ENCODE measurements at regions not wholly inside any gene's neighbourhood (a gene's known extent, or its start where the extent isn't known, plus 50 kb on each side); places are given as distances from the start of the nearest gene placed in this dataset.

- Mint-ChIP-seq H3K36me3 (ENCODE audit: low read depth) (no peaks in the 10 kb centered on the region), H3K27me3 (no peaks in the 10 kb centered on the region), H3K4me3 (no peak overlapping the region), H3K27ac (no peak overlapping the region), H3K4me1 (peaks cover 18% of the 10 kb centered on the region), H3K9me3 (ENCODE audit: low read depth) (no peaks in the 10 kb centered on the region)
- ATAC-seq (no peak), DNase-seq (no peak)
- CTCF ChIA-PET, result interaction anchor here (0.6 to 1.6 kb wide), 4 partner anchors 18 to 172 kb away, joined by 3 to 15 read pairs (median 3); no protein-coding TSS in a partner anchor
- POLR2A ChIA-PET, result no interaction called here
- intact Hi-C loops (cut with DNase I, micrococcal nuclease), result no loop called here
These were observed 243.7 kb downstream of the PIK3R1 start for GRCh38 chr5:68459093-68459809.

GRCh38 chr5:68459810-68460139 lies 244.2 kb downstream of the PIK3R1 start:
- no peak for ATAC-seq
- ChIA-PET CTCF (interaction anchor here (1.6 kb wide), 1 partner anchor 173 kb away, joined by 15 read pairs; no protein-coding TSS in a partner anchor), POLR2A (no interaction called here)

GRCh38 chr5:68460147-68460798 lies 244.7 kb downstream of the PIK3R1 start:
- POLR2A ChIA-PET, result no interaction called here
- H3K4me1 Mint-ChIP-seq, result peaks cover 18% of the 10 kb centered on the region

More at GRCh38 chr5:68459810-68460139, 244.2 kb downstream of the PIK3R1 start:
- no peak for DNase-seq
- Mint-ChIP-seq H3K4me3 (no peak overlapping the region), H3K27me3 (no peaks in the 10 kb centered on the region), H3K4me1 (peaks cover 18% of the 10 kb centered on the region), H3K9me3 (ENCODE audit: low read depth) (no peaks in the 10 kb centered on the region), H3K36me3 (ENCODE audit: low read depth) (no peaks in the 10 kb centered on the region), H3K27ac (no peak overlapping the region)
- intact Hi-C loops (cut with DNase I, micrococcal nuclease), result loop anchor here (1.0 to 2.0 kb wide), 2 partner anchors 173 to 1213 kb away; no protein-coding TSS in a partner anchor

GRCh38 chr5:68463606-68464005 lies 248.1 kb downstream of the PIK3R1 start:
- no peak for ATAC-seq
- POLR2A ChIA-PET, result no interaction called here
- Mint-ChIP-seq H3K9me3 (ENCODE audit: low read depth) (no peaks in the 10 kb centered on the region), H3K4me1 (peaks cover 4% of the 10 kb centered on the region), H3K27me3 (no peaks in the 10 kb centered on the region), H3K4me3 (no peak overlapping the region), H3K27ac (no peak overlapping the region), H3K36me3 (ENCODE audit: low read depth) (no peaks in the 10 kb centered on the region)
- intact Hi-C loops (cut with DNase I, micrococcal nuclease), result loop anchor here (1.0 to 2.0 kb wide), 4 partner anchors 29 to 161 kb away; no protein-coding TSS in a partner anchor
- DNase-seq, result no peak
- CTCF ChIA-PET, result interaction anchor here (1.0 to 3.8 kb wide), 4 partner anchors 28 to 208 kb away, joined by 3 to 36 read pairs (median 4); no protein-coding TSS in a partner anchor

More at GRCh38 chr5:68460147-68460798, 244.7 kb downstream of the PIK3R1 start:
- Mint-ChIP-seq H3K9me3 (ENCODE audit: low read depth) (no peaks in the 10 kb centered on the region), H3K36me3 (ENCODE audit: low read depth) (no peaks in the 10 kb centered on the region), H3K27ac (no peak overlapping the region), H3K27me3 (no peaks in the 10 kb centered on the region), H3K4me3 (no peak overlapping the region)
- DNase-seq (peak; percentile 53), ATAC-seq (no peak)
- CTCF ChIA-PET, result interaction anchor here (0.7 to 3.8 kb wide), 7 partner anchors 10 to 887 kb away, joined by 3 to 36 read pairs (median 3); no protein-coding TSS in a partner anchor
- intact Hi-C loops (cut with DNase I, micrococcal nuclease), result loop anchor here (1.0 to 2.0 kb wide), 2 partner anchors 174 to 1213 kb away; no protein-coding TSS in a partner anchor

GRCh38 chr5:68464424-68464823 lies 248.9 kb downstream of the PIK3R1 start:
- ChIA-PET POLR2A (no interaction called here), CTCF (interaction anchor here (1.0 to 1.3 kb wide), 2 partner anchors 27 to 178 kb away, joined by 3 to 5 read pairs; no protein-coding TSS in a partner anchor)
- DNase-seq (peak; percentile 79), ATAC-seq (peak; percentile 96)
- Mint-ChIP-seq H3K27ac (no peak overlapping the region), H3K27me3 (no peaks in the 10 kb centered on the region), H3K4me3 (no peak overlapping the region), H3K4me1 (peaks cover 2% of the 10 kb centered on the region), H3K9me3 (ENCODE audit: low read depth) (no peaks in the 10 kb centered on the region), H3K36me3 (ENCODE audit: low read depth) (no peaks in the 10 kb centered on the region)
- intact Hi-C loops (cut with DNase I, micrococcal nuclease), result loop anchor here (1.0 to 2.0 kb wide), 4 partner anchors 30 to 162 kb away; no protein-coding TSS in a partner anchor

- no peak for ATAC-seq
- H3K9me3 Mint-ChIP-seq (ENCODE audit: low read depth), result no peaks in the 10 kb centered on the region
- POLR2A ChIA-PET, result no interaction called here
- CTCF ChIA-PET, result interaction anchor here (1.3 kb wide), 1 partner anchor 179 kb away, joined by 5 read pairs; no protein-coding TSS in a partner anchor
- DNase-seq, result peak; percentile 50
- no peak overlapping the region for H3K4me3 Mint-ChIP-seq
- no peak overlapping the region for H3K27ac Mint-ChIP-seq
- intact Hi-C loops (cut with DNase I, micrococcal nuclease), result loop anchor here in 1 of 2 experiments (2.0 kb wide), 3 partner anchors 30 to 162 kb away; no protein-coding TSS in a partner anchor
- no peaks in the 10 kb centered on the region for H3K4me1 Mint-ChIP-seq
- H3K36me3 Mint-ChIP-seq (ENCODE audit: low read depth), result no peaks in the 10 kb centered on the region
- peaks cover 2% of the 10 kb centered on the region for H3K27me3 Mint-ChIP-seq
These were observed 249.6 kb downstream of the PIK3R1 start for GRCh38 chr5:68465133-68465532.

- ChIA-PET CTCF (interaction anchor here (0.7 kb wide), 1 partner anchor 14 kb away, joined by 4 read pairs; no protein-coding TSS in a partner anchor), POLR2A (no interaction called here)
- H3K36me3 Mint-ChIP-seq (ENCODE audit: low read depth), result no peaks in the 10 kb centered on the region
- no peak overlapping the region for H3K27ac Mint-ChIP-seq
- H3K27me3 Mint-ChIP-seq, result peaks cover 5% of the 10 kb centered on the region
- H3K4me1 Mint-ChIP-seq, result no peaks in the 10 kb centered on the region
- H3K4me3 Mint-ChIP-seq, result no peak overlapping the region
- ATAC-seq (no peak), DNase-seq (no peak)
- H3K9me3 Mint-ChIP-seq (ENCODE audit: low read depth), result no peaks in the 10 kb centered on the region
- intact Hi-C loops (cut with DNase I, micrococcal nuclease), result loop anchor here in 1 of 2 experiments (2.0 kb wide), 3 partner anchors 31 to 163 kb away; no protein-coding TSS in a partner anchor
These were observed 250.5 kb downstream of the PIK3R1 start for GRCh38 chr5:68465934-68466551.

- ChIA-PET CTCF (no interaction called here), POLR2A (no interaction called here)
- H3K9me3 Mint-ChIP-seq (ENCODE audit: low read depth), result no peaks in the 10 kb centered on the region
- no peak for ATAC-seq
- no peaks in the 10 kb centered on the region for H3K36me3 Mint-ChIP-seq (ENCODE audit: low read depth)
- intact Hi-C loops (cut with DNase I, micrococcal nuclease), result no loop called here
- H3K4me1 Mint-ChIP-seq, result no peaks in the 10 kb centered on the region
- H3K27ac Mint-ChIP-seq, result no peak overlapping the region
- peaks cover 5% of the 10 kb centered on the region for H3K27me3 Mint-ChIP-seq
- DNase-seq, result no peak
- H3K4me3 Mint-ChIP-seq, result no peak overlapping the region
These were observed 251.7 kb downstream of the PIK3R1 start for GRCh38 chr5:68467208-68467607.

GRCh38 chr5:68467794-68468193 lies 252.2 kb downstream of the PIK3R1 start:
- H3K27ac Mint-ChIP-seq, result no peak overlapping the region
- peaks cover 5% of the 10 kb centered on the region for H3K27me3 Mint-ChIP-seq
- DNase-seq (no peak), ATAC-seq (no peak)
- intact Hi-C loops (cut with DNase I, micrococcal nuclease), result no loop called here
- no peaks in the 10 kb centered on the region for H3K4me1 Mint-ChIP-seq
- H3K4me3 Mint-ChIP-seq, result no peak overlapping the region
- H3K36me3 Mint-ChIP-seq (ENCODE audit: low read depth), result no peaks in the 10 kb centered on the region
- H3K9me3 Mint-ChIP-seq (ENCODE audit: low read depth), result no peaks in the 10 kb centered on the region
- ChIA-PET POLR2A (no interaction called here), CTCF (no interaction called here)

GRCh38 chr5:68468322-68468721 lies 252.8 kb downstream of the PIK3R1 start:
- no peak overlapping the region for H3K27ac Mint-ChIP-seq
- intact Hi-C loops (cut with DNase I, micrococcal nuclease), result no loop called here
- ChIA-PET POLR2A (no interaction called here), CTCF (no interaction called here)
- ATAC-seq (no peak), DNase-seq (no peak)
- H3K4me1 Mint-ChIP-seq, result no peaks in the 10 kb centered on the region
- peaks cover 6% of the 10 kb centered on the region for H3K27me3 Mint-ChIP-seq
- no peaks in the 10 kb centered on the region for H3K9me3 Mint-ChIP-seq (ENCODE audit: low read depth)
- no peaks in the 10 kb centered on the region for H3K36me3 Mint-ChIP-seq (ENCODE audit: low read depth)
- H3K4me3 Mint-ChIP-seq, result no peak overlapping the region

- intact Hi-C loops (cut with DNase I, micrococcal nuclease), result no loop called here
- POLR2A ChIA-PET, result no interaction called here
- no peak overlapping the region for H3K27ac Mint-ChIP-seq
- DNase-seq (no peak), ATAC-seq (no peak)
- no peaks in the 10 kb centered on the region for H3K36me3 Mint-ChIP-seq (ENCODE audit: low read depth)
- peaks cover 5% of the 10 kb centered on the region for H3K27me3 Mint-ChIP-seq
- CTCF ChIA-PET, result no interaction called here
- no peaks in the 10 kb centered on the region for H3K4me1 Mint-ChIP-seq
- no peaks in the 10 kb centered on the region for H3K9me3 Mint-ChIP-seq (ENCODE audit: low read depth)
- H3K4me3 Mint-ChIP-seq, result no peak overlapping the region
These were observed 260.0 kb downstream of the PIK3R1 start for GRCh38 chr5:68475476-68475983.
